ENCODE measurements at regions not wholly inside any gene's neighbourhood (a gene's known extent, or its start where the extent isn't known, plus 50 kb on each side); places are given as distances from the start of the nearest gene placed in this dataset.
A peak's percentile ranks its signal among the peaks of the same experiment; 100 is the strongest.

DNA sequence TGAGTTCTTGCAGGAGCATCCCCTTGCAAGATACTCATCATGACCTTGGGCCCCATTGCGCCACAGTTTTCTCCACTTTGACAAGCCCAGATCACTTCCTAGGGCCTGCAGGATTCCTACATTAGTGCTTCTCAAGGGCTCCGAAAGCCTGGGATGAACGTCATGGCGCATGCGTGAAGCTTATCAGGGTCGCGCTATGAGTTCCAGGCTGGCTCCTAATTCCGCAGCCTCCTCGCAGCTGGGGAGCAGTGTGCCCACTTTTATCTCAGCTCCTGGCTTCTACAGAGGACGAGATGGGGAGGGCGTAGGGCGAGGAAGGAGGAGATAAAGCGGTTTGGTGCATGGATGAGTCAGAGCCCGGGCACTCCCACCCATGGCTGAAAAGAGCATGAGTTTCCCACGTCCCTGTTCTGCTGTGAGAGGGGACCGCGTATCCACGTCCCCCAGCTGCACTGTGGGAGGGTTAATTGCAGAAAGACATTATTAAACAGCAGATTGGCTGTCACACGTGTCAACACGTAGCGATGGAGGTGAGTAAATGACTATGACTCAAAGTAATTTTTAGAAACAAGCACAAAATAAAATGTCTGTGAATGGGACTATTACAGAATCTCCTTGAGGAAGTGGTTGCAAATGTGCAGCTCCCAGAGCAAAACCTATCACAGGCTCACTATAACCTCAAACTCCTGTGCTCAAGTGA lies 72.9 kb upstream of the DSP start:
- TF ChIP-seq, protein P1, sequence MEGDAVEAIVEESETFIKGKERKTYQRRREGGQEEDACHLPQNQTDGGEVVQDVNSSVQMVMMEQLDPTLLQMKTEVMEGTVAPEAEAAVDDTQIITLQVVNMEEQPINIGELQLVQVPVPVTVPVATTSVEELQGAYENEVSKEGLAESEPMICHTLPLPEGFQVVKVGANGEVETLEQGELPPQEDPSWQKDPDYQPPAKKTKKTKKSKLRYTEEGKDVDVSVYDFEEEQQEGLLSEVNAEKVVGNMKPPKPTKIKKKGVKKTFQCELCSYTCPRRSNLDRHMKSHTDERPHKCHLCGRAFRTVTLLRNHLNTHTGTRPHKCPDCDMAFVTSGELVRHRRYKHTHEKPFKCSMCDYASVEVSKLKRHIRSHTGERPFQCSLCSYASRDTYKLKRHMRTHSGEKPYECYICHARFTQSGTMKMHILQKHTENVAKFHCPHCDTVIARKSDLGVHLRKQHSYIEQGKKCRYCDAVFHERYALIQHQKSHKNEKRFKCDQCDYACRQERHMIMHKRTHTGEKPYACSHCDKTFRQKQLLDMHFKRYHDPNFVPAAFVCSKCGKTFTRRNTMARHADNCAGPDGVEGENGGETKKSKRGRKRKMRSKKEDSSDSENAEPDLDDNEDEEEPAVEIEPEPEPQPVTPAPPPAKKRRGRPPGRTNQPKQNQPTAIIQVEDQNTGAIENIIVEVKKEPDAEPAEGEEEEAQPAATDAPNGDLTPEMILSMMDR (IDR thresholded peaks at IDR 0.05): no peak
- TF ChIP-seq ZFX (IDR thresholded peaks at IDR 0.05; ENCODE audit: borderline replicate concordance): no peak
- no peak overlapping the region for H3K27ac ChIP-seq

DNA sequence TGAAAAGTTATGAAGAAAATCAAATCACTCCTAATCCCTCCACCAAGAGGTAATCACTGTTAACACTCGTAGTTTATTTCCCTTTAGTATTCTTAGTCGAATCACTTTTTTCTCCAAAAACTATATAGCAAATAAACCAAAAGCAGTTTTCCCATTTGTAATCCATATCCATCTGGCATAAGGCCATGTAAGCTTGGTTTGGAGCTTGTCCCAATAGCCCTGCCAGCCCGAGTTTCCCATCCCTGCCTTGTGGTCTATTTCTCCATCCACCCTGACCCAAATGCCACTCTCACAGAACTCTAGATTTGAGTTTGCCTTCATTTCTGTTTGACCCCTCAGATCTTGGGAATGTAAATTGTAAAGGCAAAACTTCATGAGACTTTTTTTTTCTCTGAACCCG lies 71.8 kb upstream of the DSP start:
- H3K27ac ChIP-seq: no peak overlapping the region
- TF ChIP-seq, protein P1 (IDR thresholded peaks at IDR 0.05): no peak
- TF ChIP-seq ZFX (IDR thresholded peaks at IDR 0.05; ENCODE audit: borderline replicate concordance): no peak

DNA sequence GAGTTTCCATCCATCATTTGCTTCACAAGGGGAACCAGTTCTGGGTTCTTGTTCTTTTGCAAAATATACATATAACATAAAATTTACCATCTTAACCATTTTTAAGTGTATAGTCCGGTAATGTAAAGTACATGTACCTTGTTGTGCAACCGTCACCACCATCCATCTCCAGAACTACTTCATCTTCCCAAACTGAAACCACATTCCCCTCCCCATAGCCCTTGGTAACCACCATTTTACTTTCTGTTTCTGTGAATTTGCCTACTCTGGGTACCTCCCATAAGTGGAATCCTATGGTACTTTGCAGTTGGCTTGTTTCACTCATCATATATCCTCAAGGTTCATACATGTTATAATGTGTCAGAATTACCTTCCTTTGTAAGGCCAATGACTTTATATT lies 70.3 kb upstream of the DSP start:
- TF ChIP-seq, protein P1 (IDR thresholded peaks at IDR 0.05): no peak
- TF ChIP-seq ZFX (IDR thresholded peaks at IDR 0.05; ENCODE audit: borderline replicate concordance): no peak
- H3K27ac ChIP-seq: no peak overlapping the region

DNA sequence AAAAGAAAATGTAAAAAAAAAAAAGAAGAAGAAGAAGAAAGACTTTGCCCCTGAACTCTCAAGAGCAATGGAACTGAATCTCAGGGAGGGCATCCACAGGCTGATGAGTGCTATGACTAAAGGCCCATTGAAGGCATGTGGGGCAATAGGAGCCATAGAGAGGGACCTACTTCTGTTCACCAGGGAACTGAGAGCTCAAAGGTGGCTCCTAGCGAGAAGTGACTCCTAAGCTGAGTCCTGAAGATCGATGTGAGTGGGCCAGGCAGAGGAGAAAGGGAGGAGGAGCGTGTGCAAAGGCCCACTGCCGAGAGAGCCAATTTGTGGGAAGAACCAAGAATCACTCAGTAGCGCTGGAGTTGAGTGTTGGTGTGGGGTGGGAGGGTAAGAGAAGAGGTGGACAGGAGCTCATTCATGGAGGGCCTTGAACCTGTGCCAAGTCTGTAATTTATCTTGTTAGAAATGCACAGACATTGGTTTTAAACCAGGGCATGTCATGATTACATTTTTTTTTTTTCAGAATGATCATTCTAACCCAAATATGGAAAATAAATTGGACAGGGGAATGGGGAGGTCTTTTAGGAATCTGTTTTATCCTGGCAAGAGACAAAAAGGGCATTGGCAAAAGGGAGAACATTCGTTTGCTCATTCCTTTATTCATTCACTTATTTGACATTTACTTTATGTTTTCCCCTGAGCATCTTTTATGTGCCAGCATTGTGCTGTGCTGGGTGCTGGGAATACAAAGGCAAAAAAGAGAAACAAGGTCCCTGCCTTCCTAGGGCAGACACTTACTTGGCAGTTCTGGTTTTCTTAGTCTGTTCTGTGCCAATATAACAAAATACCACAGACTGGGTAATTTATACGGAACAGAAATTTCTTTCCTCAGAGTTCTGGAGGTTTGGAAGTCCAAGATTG lies 67.4 kb upstream of the DSP start:
- no peak for TF ChIP-seq ZFX (IDR thresholded peaks at IDR 0.05; ENCODE audit: borderline replicate concordance)
- TF ChIP-seq, protein P1 (IDR thresholded peaks at IDR 0.05): no peak
- no peak overlapping the region for H3K27ac ChIP-seq

DNA sequence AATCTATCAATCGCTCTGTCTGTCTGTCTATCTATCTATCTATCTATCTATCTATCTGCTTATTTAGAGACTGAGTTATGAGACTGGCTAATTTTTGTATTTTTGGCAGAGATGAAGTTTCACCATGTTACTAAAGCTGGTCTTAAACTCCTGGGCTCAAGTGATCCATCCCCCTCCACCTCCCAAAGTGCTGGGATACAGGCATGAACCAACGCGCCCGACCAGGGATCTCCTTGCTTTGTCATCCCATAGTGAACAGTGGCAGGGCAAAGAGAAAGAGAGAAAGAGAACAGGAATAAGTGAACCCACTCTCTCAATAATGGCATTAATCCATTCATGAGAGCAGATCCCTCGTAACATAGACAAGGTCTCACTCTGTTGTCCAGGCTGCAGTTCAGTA lies 66.4 kb upstream of the DSP start:
- no peak for TF ChIP-seq ZFX (IDR thresholded peaks at IDR 0.05; ENCODE audit: borderline replicate concordance)
- TF ChIP-seq, protein P1 (IDR thresholded peaks at IDR 0.05): no peak
- no peak overlapping the region for H3K27ac ChIP-seq

DNA sequence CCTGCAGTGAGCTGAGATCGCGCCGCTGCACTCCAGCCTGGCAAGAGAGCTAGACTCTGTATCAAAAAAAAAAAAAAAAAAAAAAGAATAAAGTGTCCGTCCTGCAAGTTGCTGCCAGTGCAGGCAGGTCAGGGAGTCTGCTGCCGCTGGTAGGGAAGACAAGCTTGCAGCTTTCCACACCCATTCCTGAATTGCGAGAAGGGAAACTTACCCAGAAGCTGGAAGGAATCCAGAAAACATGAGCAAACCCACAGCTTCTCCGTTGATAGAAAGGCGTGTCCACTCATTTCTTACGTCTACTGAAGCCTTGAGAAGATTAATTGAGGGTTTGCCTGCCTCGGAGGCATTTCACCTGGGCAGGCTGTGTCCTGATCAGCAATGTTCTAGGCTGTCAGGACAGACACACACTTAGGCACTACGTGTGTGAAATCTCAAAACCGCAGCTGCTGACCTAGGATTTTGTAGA lies 61.6 kb upstream of the DSP start:
- TF ChIP-seq, protein P1 (IDR thresholded peaks at IDR 0.05): no peak
- TF ChIP-seq ZFX (IDR thresholded peaks at IDR 0.05; ENCODE audit: borderline replicate concordance): no peak

DNA sequence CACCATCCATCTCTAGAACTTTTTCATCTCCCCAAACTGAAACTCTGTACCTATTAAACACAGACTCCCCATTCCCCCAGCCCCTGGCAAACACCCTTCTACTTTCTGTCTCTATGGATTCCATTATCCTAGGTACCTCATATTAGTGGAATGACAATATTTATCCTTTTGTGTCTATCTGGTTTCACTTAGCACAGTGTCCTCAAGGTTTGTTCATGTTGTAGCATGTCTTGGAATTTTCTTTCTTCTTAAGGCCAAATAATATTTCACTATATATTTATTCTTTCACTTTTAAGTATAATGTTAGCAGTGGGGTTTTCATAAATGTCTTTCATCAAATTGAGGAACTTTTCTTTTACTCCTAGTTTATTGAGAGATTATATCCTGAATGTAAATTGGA lies 56.8 kb upstream of the DSP start:
- no peak overlapping the region for H3K27ac ChIP-seq
- TF ChIP-seq ZFX (IDR thresholded peaks at IDR 0.05; ENCODE audit: borderline replicate concordance): no peak
- TF ChIP-seq, protein P1 (IDR thresholded peaks at IDR 0.05): no peak

More for the DNA sequence above, 61.6 kb upstream of the DSP start:
- H3K27ac ChIP-seq: peak overlapping the region; percentile 35; the same call in 1 of the 2 replicates
